Fibroblast of the conjunctiva (primary cell): ENCODE measurements at regions not wholly inside any gene's neighbourhood (a gene's known extent, or its start where the extent isn't known, plus 50 kb on each side); places are given as distances from the start of the nearest gene placed in this dataset.
"Not testable (repeated sequence)": the region's sequence is repeated elsewhere in the genome, so short reads cannot be mapped to it uniquely, and the experiment has no call there.

Experiments used
- DNase-seq: peaks from one replicate; pipeline ENCODE4 v3.0.0-alpha.2; 2010; ENCODE audit warnings: low read depth

DNA sequence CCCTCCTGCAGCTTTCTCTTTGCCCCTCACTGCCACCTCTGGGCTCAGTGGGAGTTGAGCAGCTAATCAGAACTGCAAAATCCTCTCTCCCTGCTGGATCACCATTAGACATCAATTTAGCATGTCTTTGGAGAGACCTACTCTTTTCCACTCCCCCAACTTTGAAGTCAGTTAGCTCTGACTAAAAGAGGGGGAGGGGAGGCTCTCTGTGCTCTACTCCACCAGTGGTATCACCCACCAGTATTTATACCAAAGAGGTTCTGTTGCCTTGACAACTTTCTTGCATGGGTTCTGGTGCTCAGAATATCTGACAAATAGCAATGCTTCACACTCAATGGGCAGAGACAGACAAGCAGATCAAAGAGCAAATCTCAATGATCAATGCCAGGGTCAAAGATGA is 146.2 kb upstream of the ROPN1 start:
- no peak for DNase-seq

DNA sequence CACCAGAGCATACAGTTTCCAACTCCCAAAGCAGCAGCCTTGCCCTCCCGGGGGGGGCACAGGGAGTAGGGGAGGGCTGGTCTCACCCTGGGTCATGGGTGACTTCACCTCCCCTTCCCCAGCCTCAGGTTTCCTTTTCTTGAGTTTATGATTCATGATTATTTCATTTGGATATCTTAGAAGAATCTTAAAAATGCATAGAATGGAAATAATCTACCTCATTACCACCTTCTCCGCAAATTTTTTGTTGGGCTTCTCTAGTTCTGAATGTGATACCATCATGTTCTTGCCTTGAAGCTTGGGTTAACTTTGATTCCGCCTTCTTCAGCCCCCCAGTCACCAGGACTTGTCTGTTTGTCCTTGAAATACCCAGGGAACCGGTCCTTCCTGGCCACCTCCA is 148.8 kb upstream of the ROPN1 start:
- no peak for DNase-seq

DNA sequence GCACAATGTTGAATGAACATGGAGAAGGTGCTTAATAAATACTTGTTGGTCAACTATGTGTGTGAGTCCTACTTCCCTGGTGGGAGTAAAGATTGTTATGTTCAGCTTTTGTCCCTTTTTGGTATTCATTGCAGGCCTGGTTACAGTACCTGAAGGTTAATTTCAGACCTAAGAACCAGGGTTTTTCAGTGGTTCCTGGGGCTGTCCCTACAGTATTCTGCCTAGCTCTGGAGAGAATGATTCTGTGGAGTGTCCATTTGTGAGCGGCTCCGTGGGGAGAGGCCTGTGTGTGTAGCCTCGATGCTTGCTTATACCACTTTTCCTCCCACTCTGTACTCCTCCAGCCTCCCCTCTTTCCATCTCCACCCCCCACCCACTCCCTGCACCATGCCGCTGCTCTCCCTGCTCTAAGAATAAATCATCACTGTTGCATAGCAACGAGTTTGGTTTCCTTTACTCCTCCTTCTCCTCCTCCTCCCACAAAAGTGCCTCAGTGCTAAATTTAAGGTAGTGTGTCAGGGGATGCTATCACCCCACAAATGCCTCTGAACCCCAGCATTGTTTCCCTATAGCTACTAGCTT is 150.6 kb upstream of the ROPN1 start:
- no peak for DNase-seq

DNA sequence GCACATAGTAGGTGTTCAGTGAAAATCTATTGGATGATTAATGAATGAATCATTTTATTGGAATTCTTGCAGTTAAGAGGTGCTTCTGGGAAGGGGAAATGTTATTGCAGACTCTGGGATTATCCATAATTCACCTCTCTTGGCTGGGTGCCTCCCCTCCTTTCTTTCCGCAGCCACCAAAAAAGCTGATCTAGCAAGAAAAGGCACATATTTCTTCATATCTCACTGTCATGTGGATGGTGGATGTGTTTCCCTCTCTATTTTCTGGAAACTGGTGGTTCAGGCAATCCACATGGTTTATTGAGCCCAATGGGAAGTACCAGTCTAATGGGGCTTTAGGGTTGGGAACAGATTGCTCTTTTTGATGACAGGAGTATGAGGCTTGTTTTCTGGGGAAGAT is 151.1 kb upstream of the ROPN1 start:
- DNase-seq: no peak

DNA sequence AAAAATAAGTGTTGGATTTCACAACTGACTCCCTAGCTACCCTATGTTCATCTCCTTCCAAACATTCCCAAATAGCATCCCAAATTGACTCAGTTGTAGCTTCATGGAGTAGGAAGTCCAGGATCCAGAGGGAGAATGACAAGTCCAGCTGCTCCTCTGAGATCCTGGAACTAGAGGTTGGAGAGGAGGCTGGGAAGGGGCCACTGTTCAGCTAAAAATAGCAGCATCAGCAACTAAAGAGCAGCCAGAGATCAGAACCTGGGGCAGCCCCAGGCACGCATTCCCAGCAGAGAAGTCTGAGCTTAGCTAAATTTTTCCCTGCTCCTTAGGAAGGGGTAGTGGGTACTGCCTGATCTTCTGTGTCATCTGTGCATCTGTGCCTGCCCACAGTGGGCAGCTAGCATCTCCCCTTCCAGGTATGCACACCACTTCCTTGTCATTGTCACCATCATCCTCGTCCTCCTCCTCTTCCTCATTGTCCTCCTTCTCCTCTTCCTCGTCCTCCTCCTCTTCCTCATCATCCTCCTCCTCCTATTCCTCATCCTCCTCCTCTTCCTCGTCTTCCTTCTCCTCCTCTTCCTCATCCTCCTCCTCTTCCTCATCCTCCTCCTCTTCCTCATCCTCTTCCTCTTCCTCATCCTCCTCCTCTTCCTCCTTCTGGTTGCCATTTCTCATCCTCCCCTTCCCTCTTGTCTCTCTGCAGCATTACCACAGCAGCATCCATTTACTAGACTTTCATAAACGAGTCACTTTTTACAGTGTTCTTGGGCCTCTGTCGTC is 152.3 kb upstream of the ROPN1 start:
- no peak for DNase-seq

DNA sequence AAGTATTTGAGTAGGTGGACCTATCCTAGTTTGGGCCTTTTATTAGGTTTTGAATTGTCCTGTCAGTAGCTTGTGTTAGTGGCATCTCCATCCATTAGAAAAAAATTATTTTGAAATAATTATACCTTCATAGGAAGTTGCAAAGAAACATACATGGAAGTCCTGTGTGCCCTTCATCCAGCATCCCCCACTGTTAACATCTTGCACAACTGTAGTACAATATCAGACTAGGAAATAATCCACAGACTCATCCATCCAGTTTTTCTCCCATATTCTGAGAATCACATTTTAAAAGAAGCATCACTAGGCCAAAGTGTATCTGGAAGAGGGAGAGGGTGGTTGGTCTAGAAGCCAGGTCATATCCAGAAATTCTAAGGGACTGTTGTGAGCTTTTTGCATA is 155.5 kb upstream of the ROPN1 start:
- DNase-seq: no peak

DNA sequence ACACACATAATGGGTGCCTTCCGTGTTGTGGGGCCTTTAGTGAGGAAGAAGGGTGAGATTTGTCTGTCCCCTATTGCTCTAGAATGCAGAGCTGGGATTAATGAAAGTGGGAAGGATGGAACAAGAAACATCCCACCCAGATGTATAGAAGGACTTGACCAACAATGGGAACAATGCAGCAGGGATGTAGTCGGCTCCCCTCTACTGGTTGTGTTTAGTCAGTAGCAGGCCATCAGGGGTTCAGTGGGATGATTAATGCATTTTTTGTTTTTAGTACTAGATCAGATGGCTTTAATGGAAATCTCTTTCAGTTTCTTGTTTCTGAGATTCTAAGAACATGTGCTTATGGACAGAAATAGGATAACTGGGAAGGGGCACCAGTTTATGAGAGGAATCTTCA is 156.0 kb upstream of the ROPN1 start:
- no peak for DNase-seq

DNA sequence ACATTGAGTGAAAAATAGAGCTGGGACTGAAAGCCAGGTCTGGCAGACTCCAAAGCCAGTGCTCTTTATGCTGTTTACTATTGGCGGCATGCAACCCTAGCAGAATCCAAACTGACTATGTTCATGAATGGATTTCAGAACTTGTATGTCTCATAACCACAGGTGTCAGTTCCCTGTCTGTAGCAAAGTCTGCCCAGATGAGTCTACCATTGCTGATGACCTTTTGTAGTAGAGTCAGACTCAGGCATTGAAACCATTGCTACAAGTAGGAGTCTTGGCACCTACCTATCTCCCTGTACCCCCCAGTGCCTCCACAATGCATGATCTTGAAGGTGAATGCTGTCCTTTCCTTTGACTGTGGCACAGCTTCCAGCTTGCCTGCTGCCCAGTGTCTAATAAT is 157.2 kb upstream of the ROPN1 start:
- no peak for DNase-seq

DNA sequence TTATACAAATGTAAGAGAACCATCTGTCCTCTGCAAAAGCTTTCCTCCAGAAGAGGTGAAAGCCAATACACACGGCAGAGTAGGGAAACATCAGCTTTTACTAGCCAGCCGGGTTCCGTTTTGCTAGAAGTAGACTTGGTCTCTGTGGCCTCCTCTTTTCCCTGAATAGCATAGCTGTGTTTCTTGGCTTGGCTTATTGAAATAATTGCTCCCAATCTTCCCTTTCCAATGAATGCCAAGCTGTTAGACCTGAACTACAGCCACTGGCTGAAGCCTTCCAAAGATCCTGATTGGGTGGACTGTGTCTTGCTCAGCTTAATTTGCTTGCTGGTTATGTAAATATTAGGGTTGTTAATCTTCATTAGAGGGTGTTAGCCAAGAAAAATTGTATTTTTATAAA is 157.8 kb upstream of the ROPN1 start:
- no peak for DNase-seq

DNA sequence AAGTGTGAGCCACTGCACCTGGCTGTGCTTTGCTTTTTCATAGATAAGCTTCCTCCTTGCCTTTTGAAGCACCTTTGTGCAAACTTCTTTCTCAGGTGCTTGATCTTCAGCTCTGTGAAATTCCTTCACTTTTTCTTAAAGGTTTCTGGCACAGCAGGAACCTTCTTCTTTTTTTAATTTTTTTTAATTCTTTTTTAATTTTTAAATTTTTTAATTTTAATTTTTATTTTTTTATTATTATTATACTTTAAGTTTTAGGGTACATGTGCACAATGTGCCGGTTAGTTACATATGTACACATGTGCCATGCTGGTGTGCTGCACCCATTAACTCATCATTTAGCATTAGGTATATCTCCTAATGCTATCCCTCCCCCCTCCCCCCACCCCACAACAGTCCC is 161.0 kb upstream of the ROPN1 start:
- not testable (repeated sequence) for DNase-seq

DNA sequence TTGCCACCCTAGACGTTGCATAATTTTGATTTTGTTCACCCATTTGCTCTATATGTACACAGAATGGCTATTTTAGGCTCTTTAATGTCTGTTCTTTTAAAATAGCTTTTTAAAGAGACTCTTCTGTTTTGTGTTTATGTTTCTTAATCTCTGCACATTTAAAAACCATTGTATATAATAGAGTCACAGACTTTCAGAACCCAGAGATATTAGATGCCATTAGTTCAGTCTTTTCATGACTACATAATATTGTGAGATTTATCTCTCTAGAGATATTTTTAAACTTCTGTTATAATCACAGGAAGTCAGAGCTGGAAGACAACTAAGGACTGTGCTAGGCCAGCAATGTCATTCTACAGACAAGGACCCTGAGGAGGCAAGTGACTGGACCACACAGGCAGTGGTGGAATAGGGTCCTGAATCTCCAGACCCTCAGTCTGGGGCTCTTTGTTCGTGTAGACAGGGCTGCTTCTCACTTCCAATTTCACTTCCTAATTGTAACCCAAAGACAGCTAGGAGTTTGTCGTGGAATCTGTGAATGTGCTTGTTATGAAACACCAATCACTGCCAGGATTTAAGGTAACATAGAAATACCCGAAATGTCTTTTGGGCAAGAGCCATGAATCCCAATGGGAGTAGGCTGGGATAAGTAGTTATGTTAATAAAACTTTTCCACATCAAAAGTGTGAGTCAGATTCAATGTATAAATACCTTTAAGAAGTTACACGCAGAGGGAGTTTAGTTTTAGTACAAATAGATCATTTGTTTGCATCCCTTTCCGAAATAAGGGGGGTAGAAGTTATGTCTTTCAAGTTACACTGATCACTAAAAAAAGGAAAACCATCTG is 165.2 kb upstream of the ROPN1 start:
- DNase-seq: no peak

DNA sequence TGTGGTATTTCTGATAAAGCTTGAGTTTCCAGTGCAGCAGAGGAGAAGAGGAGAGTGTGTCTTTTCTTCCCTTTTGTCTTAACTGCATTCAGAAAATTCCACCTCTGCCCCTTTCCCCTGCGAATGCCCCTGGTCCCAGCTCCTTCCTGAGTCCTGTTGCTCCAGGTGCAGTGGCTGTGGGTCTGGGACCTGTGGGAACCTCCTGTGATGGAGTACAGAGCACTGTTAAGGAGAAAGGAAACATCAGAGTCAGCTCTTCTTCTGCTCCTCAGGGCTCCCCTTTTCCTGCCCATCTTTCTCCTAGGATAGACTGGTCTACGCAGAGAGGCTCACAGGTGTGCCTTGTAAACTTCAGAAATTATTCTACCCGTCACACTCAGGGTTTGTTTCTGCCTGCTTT is 165.8 kb upstream of the ROPN1 start:
- no peak for DNase-seq

DNA sequence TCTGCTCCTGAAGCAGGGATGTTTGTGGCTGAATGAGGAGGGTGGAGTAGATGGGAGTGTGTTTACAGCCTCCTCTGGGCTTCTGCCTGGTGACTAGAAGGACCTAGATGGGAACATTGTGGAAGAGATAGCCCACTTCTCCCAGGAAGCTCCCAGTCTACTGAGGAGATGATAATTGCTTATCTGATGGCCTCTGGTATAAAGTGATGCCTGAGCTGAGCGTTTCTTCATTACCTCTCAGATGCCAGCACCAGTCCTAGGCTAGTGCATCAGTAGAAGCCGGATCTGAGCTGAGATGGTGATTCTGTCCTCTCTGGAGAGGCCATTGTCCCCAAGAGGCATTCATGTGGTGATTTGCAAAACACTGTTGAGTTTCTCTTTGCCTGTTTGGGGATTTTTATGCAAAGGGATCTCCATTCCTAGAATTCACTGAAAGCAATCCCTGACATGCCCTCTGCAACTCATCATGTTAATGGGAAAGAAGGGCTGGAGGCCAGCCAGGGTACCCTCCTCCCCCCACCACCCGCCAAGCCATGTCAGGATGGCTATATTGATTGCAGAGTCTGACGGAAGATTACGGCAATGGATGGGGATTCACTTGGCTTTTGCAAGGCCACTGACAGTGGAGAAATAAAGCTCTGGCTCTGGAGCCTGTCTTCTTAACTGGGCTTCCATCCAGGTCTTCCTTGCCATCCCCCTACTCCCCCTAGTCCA is 166.4 kb upstream of the ROPN1 start:
- no peak for DNase-seq

DNA sequence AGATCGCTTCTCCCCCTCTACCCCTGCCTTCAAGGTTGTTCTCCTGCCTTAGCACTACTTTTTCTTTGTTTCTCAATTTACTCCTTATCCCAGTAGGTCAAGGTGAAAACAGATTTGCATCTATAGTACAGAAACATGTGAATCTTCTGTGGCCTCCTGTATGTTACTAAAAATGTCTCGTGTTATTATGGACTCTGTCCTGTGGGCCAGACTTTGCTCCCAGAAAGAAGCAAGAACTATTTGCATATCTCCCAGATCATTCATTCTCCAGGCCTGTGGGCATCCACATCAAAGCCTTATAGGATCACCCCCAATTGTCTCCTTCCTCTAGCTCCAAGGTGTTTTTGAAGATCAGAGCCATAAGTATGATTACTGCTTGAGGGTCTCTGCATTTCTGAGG is 169.5 kb upstream of the ROPN1 start:
- DNase-seq: no peak

DNA sequence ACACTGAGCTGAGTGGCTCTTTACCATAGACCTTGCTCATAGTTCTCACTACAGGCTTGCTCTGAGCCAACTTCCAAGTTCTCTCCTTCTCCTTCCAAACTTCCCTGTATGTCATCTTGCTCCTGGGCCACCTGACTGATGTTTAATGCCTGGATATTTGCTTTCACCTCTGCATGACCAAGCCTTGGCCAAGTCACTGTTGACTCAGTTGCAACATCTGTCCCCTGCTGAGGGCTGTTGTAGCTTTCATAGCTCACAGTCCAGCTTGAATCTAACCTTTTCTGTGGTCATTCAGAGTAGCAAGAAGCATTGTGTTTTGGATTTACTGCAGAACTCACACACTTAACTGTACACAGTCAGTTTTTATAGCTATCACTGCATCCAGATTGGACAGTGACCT is 171.8 kb upstream of the ROPN1 start:
- no peak for DNase-seq

DNA sequence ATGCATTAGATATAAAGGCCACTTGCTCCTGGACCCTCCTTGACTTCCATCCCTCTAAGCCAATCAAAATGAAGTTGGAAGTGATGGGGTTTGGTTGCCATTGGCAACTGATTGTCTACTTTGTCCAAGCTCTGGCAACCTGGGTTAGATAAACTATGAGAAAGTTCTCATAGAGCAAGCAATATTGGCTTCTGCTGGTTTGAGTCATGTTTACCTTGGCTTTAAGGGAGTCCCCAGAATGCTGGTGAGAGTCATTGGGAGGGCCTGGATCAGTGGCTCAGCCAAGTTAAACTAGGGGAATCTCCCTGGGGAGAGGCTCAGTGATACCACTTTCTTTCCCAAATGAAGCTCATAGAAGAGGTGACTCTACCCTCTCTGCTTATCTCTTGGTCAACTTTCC is 176.3 kb upstream of the ROPN1 start:
- no peak for DNase-seq

DNA sequence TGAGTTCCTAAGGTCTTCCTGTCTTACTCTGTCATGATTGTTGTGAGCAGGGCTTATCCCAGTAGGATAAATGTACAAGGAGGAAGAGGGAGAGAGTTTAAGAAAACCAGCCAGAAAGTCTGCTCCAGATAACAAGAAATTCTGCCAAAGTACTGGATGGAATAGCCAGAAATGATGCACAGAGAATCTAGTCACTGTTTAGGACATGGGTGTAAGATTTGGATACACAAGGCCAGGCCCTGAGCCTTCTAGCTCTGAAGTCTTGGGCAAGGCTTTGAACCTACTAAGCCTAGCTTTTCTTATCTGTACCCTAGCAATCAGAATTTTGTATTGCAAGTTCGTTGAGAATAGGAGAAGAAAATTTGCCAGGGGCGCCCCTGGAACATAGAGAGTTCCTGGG is 180.4 kb upstream of the ROPN1 start:
- no peak for DNase-seq

DNA sequence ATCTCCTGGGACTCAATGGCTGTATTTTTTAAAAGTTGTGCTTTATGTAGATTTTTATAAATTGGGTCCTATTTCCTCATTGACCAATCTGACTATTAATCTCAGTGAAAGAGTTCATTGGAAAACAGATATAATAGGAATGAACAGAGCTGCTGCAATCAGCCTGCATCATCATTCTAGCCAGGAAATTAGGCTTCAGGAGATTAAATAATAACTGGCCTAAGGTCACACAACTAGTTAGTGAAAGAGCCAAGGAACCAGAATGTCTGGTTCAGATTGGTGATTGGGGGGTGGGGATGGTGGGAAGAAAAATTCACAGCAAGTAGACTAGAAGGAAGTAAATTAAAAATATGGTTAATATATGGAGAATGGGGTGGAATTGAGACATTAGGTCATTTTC is 180.9 kb upstream of the ROPN1 start:
- DNase-seq: no peak

DNA sequence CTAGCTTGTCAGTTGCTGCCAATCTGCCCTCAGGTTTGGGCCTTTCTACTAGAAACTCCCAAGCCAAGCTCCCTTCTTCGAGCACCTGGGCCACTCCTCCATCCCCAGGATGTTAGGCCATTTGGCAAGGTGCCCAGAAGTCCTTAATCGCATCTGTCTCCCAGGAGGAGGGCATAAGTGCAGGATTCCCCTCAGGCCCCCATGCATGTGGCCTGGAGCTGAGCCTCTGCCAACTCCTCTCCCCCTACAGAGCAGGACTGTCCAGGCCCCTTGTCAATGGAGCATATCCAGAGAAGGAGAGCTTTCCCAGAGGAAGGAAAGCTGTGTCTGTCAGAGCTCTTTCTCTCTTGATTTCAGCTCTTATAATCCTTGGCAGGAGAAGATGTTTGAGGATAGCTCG is 182.6 kb upstream of the ROPN1 start:
- no peak for DNase-seq

DNA sequence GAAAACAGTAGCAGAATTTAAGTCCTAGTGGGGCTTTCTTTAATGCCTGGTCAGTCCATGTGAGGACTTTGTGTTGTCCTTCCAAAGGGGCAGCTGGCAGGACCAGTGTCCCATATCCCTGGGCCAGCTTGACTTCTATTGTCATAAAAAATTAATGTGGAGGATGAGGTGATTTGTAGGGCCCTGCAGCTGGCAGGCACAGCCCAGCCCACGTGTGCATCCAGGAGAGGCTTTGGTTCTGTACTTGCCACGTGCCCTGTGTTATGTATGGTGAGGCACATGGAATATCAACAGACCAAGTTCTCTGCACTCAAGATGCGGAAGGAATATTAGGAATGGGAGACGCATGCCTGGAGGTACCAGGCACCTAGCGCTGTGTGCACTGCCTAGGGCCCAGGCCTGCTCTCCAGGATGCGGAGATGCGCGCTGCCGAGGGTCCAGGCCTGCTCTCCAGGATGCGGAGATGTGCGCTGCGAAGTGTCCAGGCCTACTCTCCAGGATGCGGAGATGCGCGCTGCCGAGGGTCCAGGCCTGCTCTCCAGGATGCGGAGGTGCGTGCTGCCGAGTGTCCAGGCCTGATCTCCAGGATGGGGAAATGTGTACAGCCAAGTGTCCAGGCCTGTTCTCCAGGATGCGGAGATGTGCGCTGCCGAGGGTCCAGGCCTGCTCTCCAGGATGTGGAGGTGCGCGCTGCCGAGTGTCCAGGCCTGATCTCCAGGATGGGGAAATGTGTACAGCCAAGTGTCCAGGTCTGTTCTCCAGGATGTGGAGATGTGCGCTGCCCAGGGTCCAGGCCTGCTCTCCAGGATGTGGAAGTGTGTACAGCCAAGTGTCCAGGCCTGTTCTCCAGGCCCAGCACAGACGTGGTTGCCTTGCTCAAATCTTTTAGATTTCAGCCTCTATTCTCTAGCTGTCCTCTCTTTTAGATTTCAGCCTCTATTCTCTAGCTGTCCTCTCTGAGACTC is 183.3 kb upstream of the ROPN1 start:
- no peak for DNase-seq

DNA sequence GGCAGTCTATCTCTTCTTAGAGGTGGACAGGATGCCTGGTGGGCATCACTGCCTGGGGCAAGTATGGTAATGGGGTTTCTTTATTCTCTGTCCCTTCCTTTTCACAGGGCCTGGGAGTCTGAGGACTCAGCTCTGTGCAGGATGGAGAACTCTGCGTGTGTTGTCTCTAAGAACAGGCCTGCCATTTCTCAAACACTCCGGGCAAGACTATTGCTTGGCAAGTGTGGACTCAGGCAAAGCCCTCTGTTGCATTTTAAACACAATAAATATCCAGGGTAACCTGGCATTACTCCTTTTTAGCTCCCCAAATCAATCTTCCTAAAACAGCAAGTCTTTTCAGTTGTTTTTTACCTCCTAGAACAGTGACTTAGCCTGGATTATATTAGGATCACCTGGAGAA is 185.1 kb upstream of the ROPN1 start:
- DNase-seq: no peak
